ENCODE measurements at regions not wholly inside any gene's neighbourhood (a gene's known extent, or its start where the extent isn't known, plus 50 kb on each side); places are given as distances from the start of the nearest gene placed in this dataset.

DNA sequence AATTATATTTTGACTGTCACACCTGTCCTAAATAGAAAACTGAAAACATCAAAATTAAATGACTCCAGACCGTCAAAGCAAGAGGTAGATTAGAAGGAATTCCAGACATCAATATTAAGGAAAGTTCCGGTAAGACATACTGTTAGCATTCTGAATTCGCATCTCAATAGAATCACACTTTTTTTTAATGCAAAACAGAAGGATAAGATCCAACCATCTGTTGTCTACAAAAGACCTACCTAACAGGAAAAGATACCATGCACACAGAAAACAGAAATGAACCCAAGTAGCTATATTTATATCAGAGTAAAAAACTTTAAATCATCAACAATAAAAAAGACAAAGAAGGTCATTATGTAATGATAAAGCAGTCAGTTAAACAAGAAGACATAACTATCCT is 145.0 kb downstream of the TMX3 start:
- no peak for TF ChIP-seq FOXP2 (optimal IDR thresholded peaks at IDR 0.05; ENCODE audit: borderline replicate concordance, extremely low read depth, extremely low read length, insufficient read depth)
- TF ChIP-seq TAF1 (IDR thresholded peaks at IDR 0.05; ENCODE audit: borderline replicate concordance, insufficient read depth, low read length), result no peak
- TF ChIP-seq SIN3A (IDR thresholded peaks at IDR 0.05; ENCODE audit: borderline replicate concordance, insufficient read depth, low read length), result no peak
- no peak for TF ChIP-seq POLR2AphosphoS5 (IDR thresholded peaks at IDR 0.05; ENCODE audit: low read depth, low read length)
- no peak for TF ChIP-seq REST (IDR thresholded peaks at IDR 0.05; ENCODE audit: insufficient read depth in 1 of 2, low read depth in 2 of 2, low read length in 2 of 2)

- TF ChIP-seq POLR2AphosphoS5 (IDR thresholded peaks at IDR 0.05; ENCODE audit: low read depth, low read length) (no peak), TAF1 (IDR thresholded peaks at IDR 0.05; ENCODE audit: borderline replicate concordance, insufficient read depth, low read length) (no peak), FOXP2 (optimal IDR thresholded peaks at IDR 0.05; ENCODE audit: borderline replicate concordance, extremely low read depth, extremely low read length, insufficient read depth) (no peak), REST (IDR thresholded peaks at IDR 0.05; ENCODE audit: insufficient read depth in 1 of 2, low read depth in 2 of 2, low read length in 2 of 2) (no peak), SIN3A (IDR thresholded peaks at IDR 0.05; ENCODE audit: borderline replicate concordance, insufficient read depth, low read length) (no peak)
Observed at GRCh38 chr18:68568364-68569155, 146.3 kb downstream of the TMX3 start.

GRCh38 chr18:68566991-68567390 is 147.9 kb downstream of the TMX3 start:
- no peak for TF ChIP-seq SIN3A (IDR thresholded peaks at IDR 0.05; ENCODE audit: borderline replicate concordance, insufficient read depth, low read length)
- TF ChIP-seq TAF1 (IDR thresholded peaks at IDR 0.05; ENCODE audit: borderline replicate concordance, insufficient read depth, low read length), result no peak
- no peak for TF ChIP-seq REST (IDR thresholded peaks at IDR 0.05; ENCODE audit: insufficient read depth in 1 of 2, low read depth in 2 of 2, low read length in 2 of 2)
- TF ChIP-seq POLR2AphosphoS5 (IDR thresholded peaks at IDR 0.05; ENCODE audit: low read depth, low read length), result no peak
- TF ChIP-seq FOXP2 (optimal IDR thresholded peaks at IDR 0.05; ENCODE audit: borderline replicate concordance, extremely low read depth, extremely low read length, insufficient read depth), result no peak

- TF ChIP-seq TAF1 (IDR thresholded peaks at IDR 0.05; ENCODE audit: borderline replicate concordance, insufficient read depth, low read length) (no peak), FOXP2 (optimal IDR thresholded peaks at IDR 0.05; ENCODE audit: borderline replicate concordance, extremely low read depth, extremely low read length, insufficient read depth) (no peak)
Observed at GRCh38 chr18:68564961-68565360, 149.9 kb downstream of the TMX3 start.

- TF ChIP-seq TAF1 (IDR thresholded peaks at IDR 0.05; ENCODE audit: borderline replicate concordance, insufficient read depth, low read length), result no peak
- no peak for TF ChIP-seq SIN3A (IDR thresholded peaks at IDR 0.05; ENCODE audit: borderline replicate concordance, insufficient read depth, low read length)
- no peak for TF ChIP-seq REST (IDR thresholded peaks at IDR 0.05; ENCODE audit: insufficient read depth in 1 of 2, low read depth in 2 of 2, low read length in 2 of 2)
- TF ChIP-seq FOXP2 (optimal IDR thresholded peaks at IDR 0.05; ENCODE audit: borderline replicate concordance, extremely low read depth, extremely low read length, insufficient read depth), result no peak
- TF ChIP-seq POLR2AphosphoS5 (IDR thresholded peaks at IDR 0.05; ENCODE audit: low read depth, low read length), result no peak
Observed at GRCh38 chr18:68564351-68564750, 150.6 kb downstream of the TMX3 start.
